Lower leg skin (tissue), 4 donors: ENCODE measurements at regions not wholly inside any gene's neighbourhood (a gene's known extent, or its start where the extent isn't known, plus 50 kb on each side); places are given as distances from the start of the nearest gene placed in this dataset.

Experiments used
- DNase-seq, 2 donors: peaks; one replicate each; pipeline ENCODE4 v3.0.0-alpha.2; 2019; ENCODE audit warnings: low spot score in 2 of 2
- H3K4me3 ChIP-seq: fragments of 200-600 bp; sonication (generic); 2 replicates; pipeline ENCODE4 v1.5.1; 2017; ENCODE audit warnings: mild to moderate bottlenecking, low read depth; ENCODE audit not compliant: poor library complexity, severe bottlenecking
- POLR2A ChIP-seq, 2 donors: fragments of 450-650 bp; IDR thresholded peaks; one replicate each; pipeline ENCODE4 v1.6.1; 2016 to 2017; ENCODE audit warnings: antibody characterized with exemption in 2 of 2, mild to moderate bottlenecking in 1 of 2, moderate library complexity in 1 of 2
- WGBS, 2 donors: methylation state at CpG; one replicate each; pipeline ENCODE4 v1.1.5; 2018; 5-methylcytosine and 5-hydroxymethylcytosine counted together
- intact Hi-C: fragments of 100-400 bp; cut with DNase I; formaldehyde crosslinking; loops from one replicate; pipeline ENCODE4 v1.15.0; 2023; ENCODE audit warnings: low total_unique reads
- TF ChIP-seq, protein P1 (sequence below), 3 donors: fragments of 450-650 bp; IDR thresholded peaks; one replicate each; pipeline ENCODE4 v1.5.1; 2016; ENCODE audit warnings: antibody characterized with exemption in 3 of 3, mild to moderate bottlenecking in 3 of 3, moderate library complexity in 2 of 3

GRCh38 chr10:10490581-10490980, 527.1 kb upstream of the CELF2 start:
- intact Hi-C loops: no loop called here

DNA sequence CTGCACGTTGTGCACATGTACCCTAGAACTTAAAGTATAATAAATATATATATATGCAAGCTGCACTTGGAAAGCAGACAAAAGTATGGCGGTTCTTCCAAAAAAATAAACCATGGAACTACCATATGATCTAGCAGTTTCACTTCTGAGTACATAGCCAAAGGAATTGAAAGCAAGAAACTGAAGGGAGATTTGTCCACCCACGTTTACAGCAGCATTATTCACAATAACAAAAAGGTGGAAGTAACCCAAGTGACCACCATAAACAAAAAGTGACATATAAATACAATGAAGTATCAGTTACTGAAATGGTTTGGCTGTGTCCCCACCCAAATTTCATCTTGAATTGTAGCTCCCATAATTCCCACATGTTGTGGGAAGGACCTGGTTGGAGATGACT, 525.3 kb upstream of the CELF2 start:
- TF ChIP-seq POLR2A (IDR thresholded peaks at IDR 0.05): no peak
- TF ChIP-seq, protein P1, sequence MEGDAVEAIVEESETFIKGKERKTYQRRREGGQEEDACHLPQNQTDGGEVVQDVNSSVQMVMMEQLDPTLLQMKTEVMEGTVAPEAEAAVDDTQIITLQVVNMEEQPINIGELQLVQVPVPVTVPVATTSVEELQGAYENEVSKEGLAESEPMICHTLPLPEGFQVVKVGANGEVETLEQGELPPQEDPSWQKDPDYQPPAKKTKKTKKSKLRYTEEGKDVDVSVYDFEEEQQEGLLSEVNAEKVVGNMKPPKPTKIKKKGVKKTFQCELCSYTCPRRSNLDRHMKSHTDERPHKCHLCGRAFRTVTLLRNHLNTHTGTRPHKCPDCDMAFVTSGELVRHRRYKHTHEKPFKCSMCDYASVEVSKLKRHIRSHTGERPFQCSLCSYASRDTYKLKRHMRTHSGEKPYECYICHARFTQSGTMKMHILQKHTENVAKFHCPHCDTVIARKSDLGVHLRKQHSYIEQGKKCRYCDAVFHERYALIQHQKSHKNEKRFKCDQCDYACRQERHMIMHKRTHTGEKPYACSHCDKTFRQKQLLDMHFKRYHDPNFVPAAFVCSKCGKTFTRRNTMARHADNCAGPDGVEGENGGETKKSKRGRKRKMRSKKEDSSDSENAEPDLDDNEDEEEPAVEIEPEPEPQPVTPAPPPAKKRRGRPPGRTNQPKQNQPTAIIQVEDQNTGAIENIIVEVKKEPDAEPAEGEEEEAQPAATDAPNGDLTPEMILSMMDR (IDR thresholded peaks at IDR 0.05): no peak
- H3K4me3 ChIP-seq: no peak overlapping the region
- intact Hi-C loops: no loop called here
- WGBS, 2 donors: 71 to 77% methylated on average over 3 of the region's 3 CpGs
- no peak for DNase-seq

More at GRCh38 chr10:10490581-10490980, 527.1 kb upstream of the CELF2 start:
- DNase-seq: no peak
- no peak for TF ChIP-seq POLR2A (IDR thresholded peaks at IDR 0.05)
- TF ChIP-seq, protein P1 (IDR thresholded peaks at IDR 0.05): no peak
- no peak overlapping the region for H3K4me3 ChIP-seq
- 37 to 85% methylated on average over 1 of the region's 1 CpG for WGBS, 2 donors

- intact Hi-C loops: no loop called here
- DNase-seq: no peak
- 80 to 85% methylated on average over 4 of the region's 4 CpGs for WGBS, 2 donors
- no peak overlapping the region for H3K4me3 ChIP-seq
- TF ChIP-seq POLR2A (IDR thresholded peaks at IDR 0.05): no peak
- TF ChIP-seq, protein P1 (IDR thresholded peaks at IDR 0.05): no peak
Observed at GRCh38 chr10:10493833-10494232, 523.8 kb upstream of the CELF2 start.

DNA sequence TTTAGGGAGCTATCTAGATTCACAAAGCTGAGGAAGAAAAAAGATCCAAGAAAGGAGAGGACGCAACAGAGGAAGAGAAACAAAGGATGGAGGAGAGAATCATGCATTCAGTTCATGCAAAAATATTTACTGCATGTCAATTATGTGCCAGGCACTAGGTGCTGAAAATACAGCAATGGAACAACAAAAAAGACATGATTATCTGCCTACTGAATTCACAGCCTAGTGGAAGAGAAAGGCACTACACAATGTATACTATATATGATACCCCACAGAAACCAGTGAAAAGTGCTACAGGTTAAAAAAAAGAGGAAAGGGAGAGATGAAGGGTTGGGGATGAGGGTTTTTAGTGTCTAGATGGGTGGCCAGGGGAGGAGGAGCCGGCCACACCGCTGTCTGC, 520.4 kb upstream of the CELF2 start:
- WGBS, 2 donors: 93 to 95% methylated on average over 3 of the region's 3 CpGs
- intact Hi-C loops: no loop called here
- H3K4me3 ChIP-seq: no peak overlapping the region
- TF ChIP-seq, protein P1 (IDR thresholded peaks at IDR 0.05): no peak
- no peak for DNase-seq

GRCh38 chr10:10498781-10499180, 518.9 kb upstream of the CELF2 start:
- intact Hi-C loops: no loop called here
- TF ChIP-seq, protein P1 (IDR thresholded peaks at IDR 0.05): no peak
- no peak for TF ChIP-seq POLR2A (IDR thresholded peaks at IDR 0.05)
- H3K4me3 ChIP-seq: no peak overlapping the region
- DNase-seq: no peak
- 91 to 96% methylated on average over 3 of the region's 3 CpGs for WGBS, 2 donors

GRCh38 chr10:10499839-10500238, 517.8 kb upstream of the CELF2 start:
- TF ChIP-seq, protein P1 (IDR thresholded peaks at IDR 0.05): no peak
- TF ChIP-seq POLR2A (IDR thresholded peaks at IDR 0.05): no peak
- intact Hi-C loops: no loop called here
- DNase-seq: no peak
- 37 to 43% methylated on average over 2 of the region's 2 CpGs for WGBS, 2 donors
- no peak overlapping the region for H3K4me3 ChIP-seq
